ENCODE measurements at regions not wholly inside any gene's neighbourhood (a gene's known extent, or its start where the extent isn't known, plus 50 kb on each side); places are given as distances from the start of the nearest gene placed in this dataset.

- 0% methylated on average over 2 of the region's 2 CpGs for whole genome bisulfite sequencing (ENCODE audit: low lambda C conversion rate)
- no peak overlapping the region for H3K4me2 ChIP-seq (ENCODE audit: low read depth, low read length)
- ATAC-seq (no peak), FAIRE-seq (no peak), DNase-seq (ENCODE audit: low spot score) (no peak)
- no peaks in the 10 kb centered on the region for H3K36me3 ChIP-seq (replicated peaks in 1 of 2; ENCODE audit: control insufficient read depth in 1 of 2, insufficient read depth in 2 of 2, low read length in 2 of 2)
- in situ Hi-C loops (cut with HindIII; ENCODE audit: extremely low pct_ligation_motif_present, low pct_unique_long_range_greater_than_20kb), result no loop called here
- CTCF ChIA-PET (ENCODE audit: low intra/inter-chr PET ratio, low total read pairs), result no interaction called here
- TF ChIP-seq POLR2G (IDR thresholded peaks at IDR 0.05; ENCODE audit: low read depth, low read length), result no peak
- TF ChIP-seq KLF12 (CRISPR knock-in tag; IDR thresholded peaks at IDR 0.05; ENCODE audit: borderline replicate concordance), result no peak
- TF ChIP-seq POLR2AphosphoS5 (IDR thresholded peaks at IDR 0.05; ENCODE audit: low read depth, low read length), result no peak
- no peak for TF ChIP-seq RBFOX2 (IDR thresholded peaks at IDR 0.05; ENCODE audit: low read depth, low read length)
- no peak for TF ChIP-seq HNRNPH1 (optimal IDR thresholded peaks at IDR 0.05; ENCODE audit: low read depth, low read length)
- no peak for TF ChIP-seq PAX8 (CRISPR knock-in tag; IDR thresholded peaks at IDR 0.05; ENCODE audit: borderline replicate concordance)
- no peak for TF ChIP-seq ZNF513 (CRISPR knock-in tag; conservative IDR thresholded peaks at IDR 0.05)
- TF ChIP-seq ZNF605 (CRISPR knock-in tag; IDR thresholded peaks at IDR 0.05), result no peak
- no peak for TF ChIP-seq GLMP (CRISPR knock-in tag; IDR thresholded peaks at IDR 0.05; ENCODE audit: borderline replicate concordance)
- no peak for TF ChIP-seq UBTF (CRISPR knock-in tag; IDR thresholded peaks at IDR 0.05)
- no peak for TF ChIP-seq ZMAT3 (CRISPR knock-in tag; conservative IDR thresholded peaks at IDR 0.05)
- no peaks in the 10 kb centered on the region for H3K27me3 ChIP-seq (ENCODE audit: control insufficient read depth in 1 of 2, insufficient read depth in 2 of 2, low read length in 2 of 2)
- H3K4me1 ChIP-seq (ENCODE audit: insufficient read depth, low read length), result no peaks in the 10 kb centered on the region
- H2AFZ ChIP-seq (ENCODE audit: low read length), result no peak overlapping the region
- no peak overlapping the region for H3K4me3 ChIP-seq (replicated peaks in 1 of 3; ENCODE audit: insufficient read depth in 1 of 3, low read depth in 2 of 3, low read length in 3 of 3)
- H3K27ac ChIP-seq (ENCODE audit: extremely low read length, insufficient read depth, low read length), result no peak overlapping the region
- BruUV-seq (replicated peaks), result no TSS peak
- POLR2A ChIA-PET, result no interaction called here
- no peaks in the 10 kb centered on the region for H4K20me1 ChIP-seq (ENCODE audit: insufficient read depth, low read length)
- intact Hi-C loops (cut with micrococcal nuclease; ENCODE audit: unreplicated experiment), result no loop called here
- peaks cover 11% of the 10 kb centered on the region for H3K9me3 ChIP-seq (ENCODE audit: low read length)
- no peak overlapping the region for H3K9ac ChIP-seq (ENCODE audit: insufficient read depth, low read depth, low read length)
- no peaks in the 10 kb centered on the region for H3K79me2 ChIP-seq (ENCODE audit: insufficient read depth, low read length)
These were observed 215.5 kb upstream of the ZFP42 start for GRCh38 chr4:187780070-187780469.
